KOPT-K1 (cell line): ENCODE measurements at regions not wholly inside any gene's neighbourhood (a gene's known extent, or its start where the extent isn't known, plus 50 kb on each side); places are given as distances from the start of the nearest gene placed in this dataset.
"Not testable (repeated sequence)": the region's sequence is repeated elsewhere in the genome, so short reads cannot be mapped to it uniquely, and the experiment has no call there.

Experiments
- H3K27ac ChIP-seq: fragments of 200-600 bp; sonication (generic); 2 replicates; pipeline ENCODE4 v1.5.1; 2016; ENCODE audit warnings: antibody characterized with exemption, mild to moderate bottlenecking, low read depth, low read length; ENCODE audit not compliant: poor library complexity, severe bottlenecking
- H3K36me3 ChIP-seq: fragments of 200-600 bp; sonication (generic); 2 replicates; pipeline ENCODE4 v1.5.1; 2017; ENCODE audit warnings: antibody characterized with exemption, mild to moderate bottlenecking, low read length, moderate library complexity; ENCODE audit not compliant: insufficient read depth
- H3K9me3 ChIP-seq: fragments of 200-600 bp; sonication (generic); 2 replicates; pipeline ENCODE4 v1.5.1; 2017; ENCODE audit warnings: antibody characterized with exemption, low read length, mild to moderate bottlenecking; ENCODE audit not compliant: insufficient read depth, poor library complexity, severe bottlenecking

- Histone ChIP-seq H3K36me3 (no peaks in the 10 kb centered on the region), H3K9me3 (peaks cover 11% of the 10 kb centered on the region), H3K27ac (no peak overlapping the region)
Measured at GRCh38 chr3:56931836-56932235, 128.6 kb upstream of the SPATA12 start.

GRCh38 chr3:56930706-56931105 lies 129.0 kb upstream of the ARHGEF3 start:
- Histone ChIP-seq H3K36me3 (no peaks in the 10 kb centered on the region), H3K9me3 (peaks cover 11% of the 10 kb centered on the region), H3K27ac (no peak overlapping the region)

DNA sequence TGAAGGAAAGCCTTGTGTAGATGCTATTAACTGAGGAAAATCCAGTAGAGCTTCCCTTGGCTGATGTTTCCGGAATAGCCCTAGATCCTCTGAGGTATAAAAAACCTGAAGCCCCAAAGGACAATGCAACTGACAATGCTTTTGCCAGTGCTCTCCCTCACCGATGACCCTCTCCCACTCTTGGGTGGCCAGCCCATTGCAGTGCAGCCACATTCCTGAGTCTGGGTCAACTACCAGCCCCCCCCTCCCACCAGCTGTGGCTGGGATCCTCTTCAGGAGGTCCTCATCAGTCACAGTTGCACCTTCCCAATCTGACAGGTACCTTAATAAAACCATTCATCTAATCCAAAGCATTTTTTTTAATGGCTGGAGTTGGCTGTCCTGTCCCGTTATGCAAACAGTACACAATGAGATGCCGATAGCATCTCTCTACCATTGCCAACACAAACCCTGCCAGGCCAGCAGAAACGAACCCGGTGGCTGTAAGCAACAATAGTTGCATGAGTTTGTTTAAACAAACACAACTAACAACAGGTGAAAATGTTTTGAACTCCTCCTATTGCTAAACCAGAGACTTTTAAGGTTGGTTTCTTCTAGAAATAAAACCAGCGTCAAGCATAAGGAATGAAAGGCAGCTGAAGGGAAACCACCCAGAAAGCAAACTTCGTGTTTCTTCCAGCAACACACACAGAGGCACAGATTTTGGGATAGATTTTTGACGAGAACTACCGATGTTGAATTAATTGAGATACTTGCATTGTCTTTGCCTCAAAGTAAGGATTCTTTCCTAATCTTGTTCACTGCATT lies 128.3 kb upstream of the ARHGEF3 start:
- Histone ChIP-seq H3K27ac (no peak overlapping the region), H3K36me3 (no peaks in the 10 kb centered on the region), H3K9me3 (peaks cover 11% of the 10 kb centered on the region)

- Histone ChIP-seq H3K9me3 (peaks cover 3% of the 10 kb centered on the region), H3K27ac (peak overlapping the region; percentile 53), H3K36me3 (no peaks in the 10 kb centered on the region)
Measured at GRCh38 chr3:56928379-56929068, 126.8 kb upstream of the ARHGEF3 start.

GRCh38 chr3:56927855-56928254 lies 126.1 kb upstream of the ARHGEF3 start:
- H3K36me3 ChIP-seq = no peaks in the 10 kb centered on the region
- peak overlapping the region; percentile 53 for H3K27ac ChIP-seq
- H3K9me3 ChIP-seq = no peaks in the 10 kb centered on the region

DNA sequence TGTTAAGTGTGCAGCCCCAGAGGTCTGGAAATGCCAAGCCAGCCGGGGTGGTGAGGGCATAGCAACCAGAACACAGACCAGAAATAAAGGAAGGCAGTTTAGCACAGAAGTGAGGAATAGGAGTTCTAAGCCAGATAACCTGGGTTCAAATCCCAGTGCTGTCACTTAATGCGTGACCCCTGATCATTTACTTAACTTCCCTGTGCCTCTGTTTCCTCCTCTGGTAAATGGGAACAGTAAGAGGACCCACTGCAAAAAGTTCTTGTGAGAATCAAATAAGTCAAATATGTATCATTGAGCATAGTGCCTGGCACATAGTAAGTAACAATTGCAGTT lies 125.2 kb upstream of the ARHGEF3 start:
- H3K27ac ChIP-seq = no peak overlapping the region
- no peaks in the 10 kb centered on the region for H3K36me3 ChIP-seq

GRCh38 chr3:56926243-56926946 lies 124.6 kb upstream of the ARHGEF3 start:
- Histone ChIP-seq H3K36me3 (no peaks in the 10 kb centered on the region), H3K9me3 (no peaks in the 10 kb centered on the region), H3K27ac (no peak overlapping the region)

More for the DNA sequence above, 125.2 kb upstream of the ARHGEF3 start:
- no peaks in the 10 kb centered on the region for H3K9me3 ChIP-seq

DNA sequence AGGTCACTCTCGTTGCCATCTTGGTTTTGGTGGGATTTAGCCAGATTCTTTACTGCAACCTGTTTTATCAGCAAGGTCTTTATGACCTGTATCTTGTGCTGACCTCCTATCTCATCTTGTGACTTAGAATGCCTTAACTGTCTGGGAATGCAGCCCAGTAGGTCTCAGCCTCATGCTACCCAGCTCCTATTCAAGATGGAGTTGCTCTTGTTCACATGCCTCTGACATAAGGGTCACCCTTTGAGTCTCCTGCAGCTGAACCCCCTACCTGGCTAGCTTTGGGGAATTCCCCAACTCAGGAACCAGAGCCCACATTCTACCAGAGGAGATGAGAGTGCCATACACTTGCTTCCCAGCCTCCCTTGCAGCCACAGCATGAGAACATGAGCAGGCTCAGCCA lies 123.0 kb upstream of the ARHGEF3 start:
- not testable (repeated sequence) for H3K36me3 ChIP-seq, H3K9me3 ChIP-seq, H3K27ac ChIP-seq

GRCh38 chr3:56923526-56924224 lies 121.9 kb upstream of the ARHGEF3 start:
- Histone ChIP-seq H3K27ac (peak overlapping the region; percentile 43), H3K36me3 (no peaks in the 10 kb centered on the region), H3K9me3 (no peaks in the 10 kb centered on the region)

GRCh38 chr3:56921573-56922453 lies 120.1 kb upstream of the ARHGEF3 start:
- Histone ChIP-seq H3K9me3 (no peaks in the 10 kb centered on the region), H3K27ac (peak overlapping the region; percentile 63), H3K36me3 (no peaks in the 10 kb centered on the region)

- H3K36me3 ChIP-seq = no peaks in the 10 kb centered on the region
- no peaks in the 10 kb centered on the region for H3K9me3 ChIP-seq
- H3K27ac ChIP-seq = peak overlapping the region; percentile 39
Measured at GRCh38 chr3:56919797-56920195, 118.0 kb upstream of the ARHGEF3 start.

DNA sequence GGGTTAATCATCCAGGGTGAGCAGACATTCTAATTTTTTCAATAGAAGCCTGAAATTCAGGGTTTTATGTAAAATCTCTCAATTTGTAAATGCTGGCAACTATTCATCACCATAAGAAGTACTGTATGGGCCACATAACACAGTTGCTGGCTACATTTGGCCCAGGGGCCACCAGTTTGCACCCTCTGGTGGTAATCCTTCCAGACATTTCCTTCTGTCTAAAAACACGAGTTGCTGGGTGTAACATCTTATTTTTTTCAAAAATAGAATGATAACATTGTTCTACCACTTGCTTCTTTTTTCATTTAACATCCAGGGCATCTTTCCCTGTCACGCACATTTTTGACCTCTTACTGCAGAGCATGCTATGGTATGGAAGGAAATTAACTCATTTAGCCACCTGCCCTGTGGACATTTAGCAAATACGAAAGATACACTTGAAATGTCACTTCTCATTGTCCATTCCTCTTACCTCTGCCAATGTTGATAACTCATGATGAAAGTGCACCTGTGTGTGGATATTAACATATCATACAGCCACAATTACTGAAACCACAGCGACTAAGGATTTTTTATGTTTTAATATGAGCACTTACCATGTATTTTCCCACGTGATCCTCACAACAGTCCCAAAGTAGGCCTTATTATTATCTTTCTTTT lies 117.5 kb upstream of the ARHGEF3 start:
- Histone ChIP-seq H3K27ac (peak overlapping the region; percentile 39), H3K36me3 (no peaks in the 10 kb centered on the region), H3K9me3 (no peaks in the 10 kb centered on the region)

GRCh38 chr3:56918111-56918568 lies 116.4 kb upstream of the ARHGEF3 start:
- no peaks in the 10 kb centered on the region for H3K36me3 ChIP-seq
- peak overlapping the region; percentile 89 for H3K27ac ChIP-seq
- no peaks in the 10 kb centered on the region for H3K9me3 ChIP-seq
